ENCODE measurements at regions not wholly inside any gene's neighbourhood (a gene's known extent, or its start where the extent isn't known, plus 50 kb on each side); places are given as distances from the start of the nearest gene placed in this dataset.
A peak's percentile ranks its signal among the peaks of the same experiment; 100 is the strongest.

- no peak for TF ChIP-seq CTCF (IDR thresholded peaks at IDR 0.05)
- H3K9me3 Mint-ChIP-seq (ENCODE audit: low read depth): no peaks in the 10 kb centered on the region
- no peak overlapping the region for H3K4me3 Mint-ChIP-seq (ENCODE audit: unreplicated experiment)
- no peak overlapping the region for H3K27ac Mint-ChIP-seq (ENCODE audit: unreplicated experiment)
- H3K27me3 Mint-ChIP-seq (ENCODE audit: low read depth): peaks cover 8% of the 10 kb centered on the region
- DNase-seq (ENCODE audit: low spot score): no peak
- H3K36me3 Mint-ChIP-seq (ENCODE audit: low read depth): no peaks in the 10 kb centered on the region
- no peaks in the 10 kb centered on the region for H3K4me1 Mint-ChIP-seq (ENCODE audit: low read depth)
These were observed 1459.1 kb upstream of the ALCAM start for GRCh38 chr3:103907567-103907966.

- no peak for DNase-seq (ENCODE audit: low spot score)
- H3K9me3 Mint-ChIP-seq (ENCODE audit: low read depth): no peaks in the 10 kb centered on the region
- TF ChIP-seq CTCF (IDR thresholded peaks at IDR 0.05): no peak
- H3K36me3 Mint-ChIP-seq (ENCODE audit: low read depth): no peaks in the 10 kb centered on the region
- no peak overlapping the region for H3K4me3 Mint-ChIP-seq (ENCODE audit: unreplicated experiment)
- H3K27me3 Mint-ChIP-seq (ENCODE audit: low read depth): peaks cover 7% of the 10 kb centered on the region
- H3K4me1 Mint-ChIP-seq (ENCODE audit: low read depth): peaks cover 7% of the 10 kb centered on the region
- H3K27ac Mint-ChIP-seq (ENCODE audit: unreplicated experiment): no peak overlapping the region
These were observed 1457.3 kb upstream of the ALCAM start for GRCh38 chr3:103909395-103909794.

GRCh38 chr3:103918336-103918735 lies 1448.4 kb upstream of the ALCAM start:
- peaks cover 2% of the 10 kb centered on the region for H3K27me3 Mint-ChIP-seq (ENCODE audit: low read depth)
- no peak overlapping the region for H3K27ac Mint-ChIP-seq (ENCODE audit: unreplicated experiment)
- no peaks in the 10 kb centered on the region for H3K36me3 Mint-ChIP-seq (ENCODE audit: low read depth)

GRCh38 chr3:103919327-103919726 lies 1447.4 kb upstream of the ALCAM start:
- Mint-ChIP-seq H3K4me1 (ENCODE audit: low read depth) (peaks cover 22% of the 10 kb centered on the region), H3K27ac (ENCODE audit: unreplicated experiment) (no peak overlapping the region), H3K9me3 (ENCODE audit: low read depth) (peaks cover 7% of the 10 kb centered on the region), H3K27me3 (ENCODE audit: low read depth) (peaks cover 2% of the 10 kb centered on the region), H3K4me3 (ENCODE audit: unreplicated experiment) (no peak overlapping the region), H3K36me3 (ENCODE audit: low read depth) (no peaks in the 10 kb centered on the region)
- peak; percentile 73 for TF ChIP-seq CTCF (IDR thresholded peaks at IDR 0.05)
- no peak for DNase-seq (ENCODE audit: low spot score)

More at GRCh38 chr3:103918336-103918735, 1448.4 kb upstream of the ALCAM start:
- no peak overlapping the region for H3K4me3 Mint-ChIP-seq (ENCODE audit: unreplicated experiment)
- peaks cover 22% of the 10 kb centered on the region for H3K4me1 Mint-ChIP-seq (ENCODE audit: low read depth)
- no peak for DNase-seq (ENCODE audit: low spot score)
- no peak for TF ChIP-seq CTCF (IDR thresholded peaks at IDR 0.05)
- H3K9me3 Mint-ChIP-seq (ENCODE audit: low read depth): peaks cover 7% of the 10 kb centered on the region

- Mint-ChIP-seq H3K9me3 (ENCODE audit: low read depth) (peaks cover 7% of the 10 kb centered on the region), H3K27ac (ENCODE audit: unreplicated experiment) (no peak overlapping the region), H3K4me3 (ENCODE audit: unreplicated experiment) (no peak overlapping the region), H3K4me1 (ENCODE audit: low read depth) (peaks cover 9% of the 10 kb centered on the region), H3K36me3 (ENCODE audit: low read depth) (no peaks in the 10 kb centered on the region), H3K27me3 (ENCODE audit: low read depth) (no peaks in the 10 kb centered on the region)
- TF ChIP-seq CTCF (IDR thresholded peaks at IDR 0.05): no peak
- no peak for DNase-seq (ENCODE audit: low spot score)
These were observed 1442.8 kb upstream of the ALCAM start for GRCh38 chr3:103923907-103924306.
